Stimulated activated CD8-positive, alpha-beta memory T cell treated with anti-CD3 and anti-CD28 coated beads, Interleukin-12 subunit alpha, Interleukin-12 subunit beta, amount 100 ng/mL, for 1 hour (primary cell): ENCODE measurements at regions not wholly inside any gene's neighbourhood (a gene's known extent, or its start where the extent isn't known, plus 50 kb on each side); places are given as distances from the start of the nearest gene placed in this dataset.

Experiments used
- DNase-seq: peaks from one replicate; pipeline ENCODE4 v3.0.0-alpha.2; 2020; ENCODE audit warnings: low read depth

GRCh38 chr20:57847104-57847503 is 137.3 kb upstream of the PMEPA1 start:
- no peak for DNase-seq

- no peak for DNase-seq
Observed at GRCh38 chr20:57844626-57845596, 135.1 kb upstream of the PMEPA1 start.

- DNase-seq, result no peak
Observed at GRCh38 chr20:57843941-57844625, 134.3 kb upstream of the PMEPA1 start.

GRCh38 chr20:57842720-57843119 is 132.9 kb upstream of the PMEPA1 start:
- no peak for DNase-seq

- no peak for DNase-seq
Observed at GRCh38 chr20:57841297-57841866, 131.6 kb upstream of the PMEPA1 start.

- no peak for DNase-seq
Observed at GRCh38 chr20:57840504-57841296, 130.9 kb upstream of the PMEPA1 start.

- no peak for DNase-seq
Observed at GRCh38 chr20:57840066-57840465, 130.3 kb upstream of the PMEPA1 start.

- DNase-seq, result no peak
Observed at GRCh38 chr20:57838670-57839151, 128.9 kb upstream of the PMEPA1 start.

- no peak for DNase-seq
Observed at GRCh38 chr20:57837208-57838035, 127.6 kb upstream of the PMEPA1 start.

GRCh38 chr20:57835588-57836455 is 126.0 kb upstream of the PMEPA1 start:
- no peak for DNase-seq

- DNase-seq, result no peak
Observed at GRCh38 chr20:57835074-57835452, 125.2 kb upstream of the PMEPA1 start.

- DNase-seq, result no peak
Observed at GRCh38 chr20:57834306-57835073, 124.7 kb upstream of the PMEPA1 start.

- DNase-seq, result no peak
Observed at GRCh38 chr20:57831993-57832585, 122.3 kb upstream of the PMEPA1 start.

GRCh38 chr20:57831326-57831992 is 121.6 kb upstream of the PMEPA1 start:
- DNase-seq, result no peak

- no peak for DNase-seq
Observed at GRCh38 chr20:57830515-57830895, 120.7 kb upstream of the PMEPA1 start.

- no peak for DNase-seq
Observed at GRCh38 chr20:57829805-57830514, 120.1 kb upstream of the PMEPA1 start.

GRCh38 chr20:57829336-57829735 is 119.5 kb upstream of the PMEPA1 start:
- DNase-seq, result no peak

GRCh38 chr20:57828696-57829095 is 118.9 kb upstream of the PMEPA1 start:
- DNase-seq, result no peak
